PC-3 (cell line): ENCODE measurements at regions not wholly inside any gene's neighbourhood (a gene's known extent, or its start where the extent isn't known, plus 50 kb on each side); places are given as distances from the start of the nearest gene placed in this dataset.

Experiments used
- ATAC-seq: fragments of 200-7000 bp; cut with Tn5 transposase; 2 replicates; pipeline ENCODE4 v1.9.1; 2020; ENCODE audit warnings: mild to moderate bottlenecking, moderate library complexity
- BruUV-seq: library from RNA; stranded (reverse); fragments of 400-500 nt; replicated peaks from 2 replicates; lab custom pipeline; 2021; lab: Mats Ljungman, UMichigan
- CTCF ChIA-PET: fragments of 300-600 bp; sonication (Branson Sonifier 250); formaldehyde crosslinking; loops from one replicate; lab custom pipeline; 2022; ENCODE audit warnings: antibody characterized with exemption; lab: Charles Lee
- POLR2A ChIA-PET: fragments of 300-600 bp; sonication (Branson Sonifier 250); formaldehyde crosslinking; loops from one replicate; lab custom pipeline; 2022; ENCODE audit warnings: antibody characterized with exemption; ENCODE audit not compliant: unreplicated experiment; lab: Charles Lee
- DNase-seq: peaks from one replicate; pipeline ENCODE4 v3.0.0-alpha.2; 2015
- H2AFZ ChIP-seq: fragments of 300-600 bp; sonication (generic); 2 replicates; pipeline ENCODE4 v1.6.0; 2016; ENCODE audit warnings: antibody characterized with exemption, low read length
- H3F3A ChIP-seq: fragments of 300-600 bp; sonication (generic); one replicate; pipeline ENCODE4 v1.6.0; 2017; ENCODE audit warnings: antibody characterized with exemption, low read length, control low read depth, mild to moderate bottlenecking; ENCODE audit not compliant: unreplicated experiment
- H3K27ac ChIP-seq: fragments of 300-600 bp; sonication (generic); 2 replicates; pipeline ENCODE4 v1.5.1; 2016; ENCODE audit warnings: mild to moderate bottlenecking, low read length
- H3K27me3 ChIP-seq: fragments of 300-600 bp; sonication (generic); 2 replicates; pipeline ENCODE4 v1.6.1; 2016; ENCODE audit warnings: low read length, mixed read lengths
- H3K36me3 ChIP-seq: fragments of 300-600 bp; sonication (generic); 2 replicates; pipeline ENCODE4 v1.6.1; 2016; ENCODE audit warnings: low read depth, mixed run types, low read length, mixed read lengths
- H3K4me1 ChIP-seq: fragments of 300-600 bp; sonication (generic); 2 replicates; pipeline ENCODE4 v1.5.1; 2016; ENCODE audit warnings: low read length; ENCODE audit not compliant: insufficient read depth
- H3K4me2 ChIP-seq: fragments of 300-600 bp; sonication (generic); 2 replicates; pipeline ENCODE4 v1.6.0; 2016; ENCODE audit warnings: low read length
- H3K4me3 ChIP-seq: fragments of 300-600 bp; sonication (generic); 2 replicates; pipeline ENCODE4 v1.5.1; 2016; ENCODE audit warnings: mild to moderate bottlenecking, low read length, mixed read lengths
- H3K79me2 ChIP-seq: fragments of 300-600 bp; sonication (generic); 2 replicates; pipeline ENCODE4 v1.6.1; 2017; ENCODE audit warnings: low read length, mixed read lengths
- H3K9ac ChIP-seq: fragments of 300-600 bp; sonication (generic); 2 replicates; pipeline ENCODE4 v1.6.0; 2016; ENCODE audit warnings: mild to moderate bottlenecking, low read length
- H3K9me2 ChIP-seq: fragments of 300-600 bp; sonication (generic); replicated peaks from 2 replicates; pipeline ENCODE4 v1.6.1; 2016; ENCODE audit warnings: mixed run types, low read length, mixed read lengths
- H3K9me3 ChIP-seq: fragments of 300-600 bp; sonication (generic); 2 replicates; pipeline ENCODE4 v1.6.1; 2016; ENCODE audit warnings: low read length, mixed read lengths
- H4K20me1 ChIP-seq: fragments of 300-600 bp; sonication (generic); 2 replicates; pipeline ENCODE4 v1.6.1; 2016; ENCODE audit warnings: low read length, mixed read lengths
- EZH2 ChIP-seq: fragments of 300-600 bp; sonication (generic); IDR thresholded peaks from one replicate; pipeline ENCODE4 v1.6.1; 2017; ENCODE audit warnings: antibody characterized with exemption, mild to moderate bottlenecking, low read length; ENCODE audit not compliant: unreplicated experiment
- EZH2phosphoT487 ChIP-seq: fragments of 300-600 bp; sonication (generic); IDR thresholded peaks from 2 replicates; pipeline ENCODE4 v1.6.1; 2018; ENCODE audit warnings: mild to moderate bottlenecking, antibody characterized with exemption, low read length, borderline replicate concordance
- intact Hi-C: fragments of 100-400 bp; cut with micrococcal nuclease; formaldehyde crosslinking; loops from 2 replicates; pipeline ENCODE4 v1.9.0; 2023
- TF ChIP-seq, protein P1 (sequence below): fragments of 300-600 bp; sonication (generic); conservative IDR thresholded peaks from 2 replicates; pipeline ENCODE4 v1.5.1; 2017; ENCODE audit warnings: antibody characterized with exemption, low read depth, mild to moderate bottlenecking, low read length

DNA sequence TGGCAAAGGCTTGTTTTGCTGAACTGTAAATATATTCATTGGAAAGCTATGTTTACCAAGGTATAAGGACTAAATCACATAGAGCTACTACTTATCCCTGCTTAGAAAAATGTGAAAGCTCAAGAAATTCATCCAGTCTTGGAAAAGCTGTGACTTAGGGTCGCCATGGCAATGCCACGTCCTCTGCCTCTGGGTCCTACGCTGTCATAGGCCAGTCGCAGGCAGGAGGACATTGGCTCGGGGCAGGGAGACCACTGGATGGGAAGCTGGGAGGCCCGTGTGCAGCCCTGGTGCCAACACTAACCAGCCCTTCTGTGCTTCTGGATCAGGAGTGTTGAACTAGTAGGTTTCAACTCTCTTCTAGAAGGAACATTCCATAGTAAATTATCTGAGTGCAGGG, 67.3 kb upstream of the PDZD8 start:
- Histone ChIP-seq H3K27me3 (no peaks in the 10 kb centered on the region), H3K36me3 (no peaks in the 10 kb centered on the region; the same call in 1 of the 2 replicates), H3K4me1 (peaks cover 13% of the 10 kb centered on the region), H4K20me1 (no peaks in the 10 kb centered on the region), H3K79me2 (no peaks in the 10 kb centered on the region), H3K4me2 (peak overlapping the region; percentile 34; the same call in 1 of the 2 replicates), H3K9me3 (0 out of 2 replicates have a peak, but pooled peaks cover 5% of the 10 kb centered on the region), H3K27ac (no peak overlapping the region), H3K9ac (no peak overlapping the region), H3K9me2 (no peaks in the 10 kb centered on the region), H3F3A (no peaks in the 10 kb centered on the region), H2AFZ (no peak overlapping the region), H3K4me3 (no peak overlapping the region)
- no TSS peak for BruUV-seq
- DNase-seq (no peak), ATAC-seq (peak; percentile 23)
- ChIA-PET POLR2A (no interaction called here), CTCF (interaction anchor here (1.7 to 2.5 kb wide), 2 partner anchors 36 to 37 kb away, joined by 16 to 17 read pairs; no protein-coding TSS in a partner anchor)
- intact Hi-C loops, result no loop called here
- no peak for TF ChIP-seq EZH2phosphoT487
- TF ChIP-seq, protein P1, sequence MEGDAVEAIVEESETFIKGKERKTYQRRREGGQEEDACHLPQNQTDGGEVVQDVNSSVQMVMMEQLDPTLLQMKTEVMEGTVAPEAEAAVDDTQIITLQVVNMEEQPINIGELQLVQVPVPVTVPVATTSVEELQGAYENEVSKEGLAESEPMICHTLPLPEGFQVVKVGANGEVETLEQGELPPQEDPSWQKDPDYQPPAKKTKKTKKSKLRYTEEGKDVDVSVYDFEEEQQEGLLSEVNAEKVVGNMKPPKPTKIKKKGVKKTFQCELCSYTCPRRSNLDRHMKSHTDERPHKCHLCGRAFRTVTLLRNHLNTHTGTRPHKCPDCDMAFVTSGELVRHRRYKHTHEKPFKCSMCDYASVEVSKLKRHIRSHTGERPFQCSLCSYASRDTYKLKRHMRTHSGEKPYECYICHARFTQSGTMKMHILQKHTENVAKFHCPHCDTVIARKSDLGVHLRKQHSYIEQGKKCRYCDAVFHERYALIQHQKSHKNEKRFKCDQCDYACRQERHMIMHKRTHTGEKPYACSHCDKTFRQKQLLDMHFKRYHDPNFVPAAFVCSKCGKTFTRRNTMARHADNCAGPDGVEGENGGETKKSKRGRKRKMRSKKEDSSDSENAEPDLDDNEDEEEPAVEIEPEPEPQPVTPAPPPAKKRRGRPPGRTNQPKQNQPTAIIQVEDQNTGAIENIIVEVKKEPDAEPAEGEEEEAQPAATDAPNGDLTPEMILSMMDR, result no peak
- TF ChIP-seq EZH2, result no peak

DNA sequence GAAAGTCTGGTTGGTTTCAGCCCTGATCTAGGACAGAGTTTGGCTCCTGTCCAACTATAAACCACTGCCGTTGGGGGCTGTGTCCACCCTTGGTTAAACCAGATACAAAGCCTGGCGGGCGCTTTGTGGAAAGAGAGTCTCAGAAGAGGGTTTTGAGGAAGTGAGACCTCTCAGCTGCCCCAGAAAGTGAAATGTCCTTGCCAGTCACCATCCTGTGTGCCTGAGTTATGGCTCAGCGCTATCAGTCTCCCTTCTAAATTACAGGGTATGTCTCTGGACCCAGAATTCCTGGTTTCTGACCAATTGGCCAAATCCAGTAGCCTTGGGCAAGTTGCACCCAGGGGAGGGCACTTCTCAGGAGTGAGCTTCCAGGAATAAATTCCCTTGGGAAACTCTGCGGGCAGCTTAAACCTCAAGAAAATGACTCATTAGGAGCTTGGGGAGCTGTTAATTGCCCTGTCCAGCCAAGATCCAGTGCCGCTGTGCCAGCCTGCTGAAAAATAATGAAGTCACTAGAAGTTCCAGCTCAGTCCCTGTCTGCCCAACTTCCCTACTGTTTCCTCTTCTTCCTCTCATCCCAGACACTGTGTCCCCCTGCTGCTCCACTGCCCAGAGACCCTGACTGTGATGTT, 66.7 kb upstream of the PDZD8 start:
- ChIA-PET POLR2A (interaction anchor here (0.6 kb wide), 1 partner anchor 32 kb away, joined by 3 read pairs; no protein-coding TSS in a partner anchor), CTCF (interaction anchor here (0.7 to 2.5 kb wide), 3 partner anchors 20 to 38 kb away, joined by 4 to 17 read pairs (median 16); no protein-coding TSS in a partner anchor)
- no peak overlapping the region for H3K27ac ChIP-seq
- H3K4me2 ChIP-seq, result peak overlapping the region; percentile 34
- no peaks in the 10 kb centered on the region for H3K9me2 ChIP-seq
- H3K36me3 ChIP-seq, result no peaks in the 10 kb centered on the region; the same call in 1 of the 2 replicates
- H3K27me3 ChIP-seq, result no peaks in the 10 kb centered on the region
- TF ChIP-seq EZH2phosphoT487 (no peak), EZH2 (no peak)
- TF ChIP-seq, protein P1, result no peak
- no peak overlapping the region for H3K4me3 ChIP-seq
- no TSS peak for BruUV-seq
- no peak overlapping the region for H3K9ac ChIP-seq
- ATAC-seq, result peak; percentile 74
- no peaks in the 10 kb centered on the region for H3K79me2 ChIP-seq
- peak; percentile 50 for DNase-seq
- intact Hi-C loops, result no loop called here
- H4K20me1 ChIP-seq, result no peaks in the 10 kb centered on the region
- 0 out of 2 replicates have a peak, but pooled peaks cover 5% of the 10 kb centered on the region for H3K9me3 ChIP-seq
- peaks cover 13% of the 10 kb centered on the region for H3K4me1 ChIP-seq
- no peaks in the 10 kb centered on the region for H3F3A ChIP-seq
- no peak overlapping the region for H2AFZ ChIP-seq

DNA sequence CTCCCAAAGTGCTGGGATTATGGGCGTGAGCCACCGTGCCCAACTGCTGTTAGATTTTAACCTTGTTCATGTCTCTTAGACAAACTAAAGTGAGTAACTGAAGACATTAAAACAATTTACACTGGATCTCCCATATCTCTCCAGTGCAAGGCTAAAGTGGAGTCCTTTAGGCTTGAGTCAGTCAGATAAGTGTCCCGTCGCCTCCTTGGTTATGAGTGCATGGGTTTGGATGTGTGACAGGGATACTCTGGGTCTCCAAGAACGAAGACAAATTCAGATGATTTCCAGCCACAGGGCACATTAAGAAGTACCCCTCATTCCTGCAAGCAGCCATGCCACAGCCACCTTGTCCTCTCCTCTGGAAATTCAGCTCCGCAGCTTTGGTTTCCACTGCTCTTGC, 66.1 kb upstream of the PDZD8 start:
- no peaks in the 10 kb centered on the region; the same call in 1 of the 2 replicates for H3K36me3 ChIP-seq
- H4K20me1 ChIP-seq, result no peaks in the 10 kb centered on the region
- 0 out of 2 replicates have a peak, but pooled peaks cover 4% of the 10 kb centered on the region for H3K9me3 ChIP-seq
- no peaks in the 10 kb centered on the region for H3K9me2 ChIP-seq
- H3K4me2 ChIP-seq, result no peak overlapping the region
- H3K4me3 ChIP-seq, result no peak overlapping the region
- BruUV-seq, result no TSS peak
- no peaks in the 10 kb centered on the region for H3K27me3 ChIP-seq
- intact Hi-C loops, result no loop called here
- POLR2A ChIA-PET, result no interaction called here
- H3K4me1 ChIP-seq, result peaks cover 13% of the 10 kb centered on the region
- no peak for ATAC-seq
- no peak overlapping the region for H2AFZ ChIP-seq
- TF ChIP-seq, protein P1, result no peak
- TF ChIP-seq EZH2 (no peak), EZH2phosphoT487 (no peak)
- no peak overlapping the region for H3K27ac ChIP-seq
- no peaks in the 10 kb centered on the region for H3F3A ChIP-seq
- H3K79me2 ChIP-seq, result no peaks in the 10 kb centered on the region
- H3K9ac ChIP-seq, result no peak overlapping the region
- DNase-seq, result no peak
- CTCF ChIA-PET, result interaction anchor here (0.7 kb wide), 1 partner anchor 20 kb away, joined by 4 read pairs; no protein-coding TSS in a partner anchor
